OCI-LY7 (cell line): ENCODE measurements at regions not wholly inside any gene's neighbourhood (a gene's known extent, or its start where the extent isn't known, plus 50 kb on each side); places are given as distances from the start of the nearest gene placed in this dataset.

Experiments
- BruUV-seq: library from RNA; stranded (reverse); fragments of 400-500 nt; replicated peaks from 2 replicates; lab custom pipeline; 2021; lab: Mats Ljungman, UMichigan
- CTCF ChIA-PET: fragments of 300-600 bp; sonication (Branson Sonifier 250); formaldehyde crosslinking; loops from one replicate; lab custom pipeline; 2022; ENCODE audit warnings: antibody characterized with exemption; ENCODE audit not compliant: unreplicated experiment; lab: Charles Lee
- POLR2A ChIA-PET: fragments of 300-600 bp; sonication (Branson Sonifier 250); formaldehyde crosslinking; loops from one replicate; lab custom pipeline; 2022; ENCODE audit warnings: antibody characterized with exemption; lab: Charles Lee
- DNase-seq: peaks from one replicate; pipeline ENCODE4 v3.0.0-alpha.2; 2015; ENCODE audit warnings: low spot score
- H2AFZ ChIP-seq: fragments of 200-600 bp; sonication (generic), shearing (Covaris generic); 2 replicates; pipeline ENCODE4 v1.6.1; 2014; ENCODE audit warnings: mild to moderate bottlenecking, antibody characterized with exemption, low read length, moderate library complexity
- H3K27ac ChIP-seq: fragments of 200-600 bp; sonication (generic); 2 replicates; pipeline ENCODE4 v1.5.1; 2014; ENCODE audit warnings: mixed run types, low read depth, mild to moderate bottlenecking, moderate library complexity, low read length, inconsistent platforms; ENCODE audit not compliant: poor library complexity, severe bottlenecking
- H3K36me3 ChIP-seq: fragments of 200-600 bp; sonication (generic); 2 replicates; pipeline ENCODE4 v1.6.1; 2014; ENCODE audit warnings: mild to moderate bottlenecking, antibody characterized with exemption, low read length, moderate library complexity, mixed read lengths; ENCODE audit not compliant: insufficient read depth
- H3K4me1 ChIP-seq: fragments of 200-600 bp; sonication (generic); 2 replicates; pipeline ENCODE4 v1.5.1; 2014; ENCODE audit warnings: mild to moderate bottlenecking, low read length; ENCODE audit not compliant: insufficient read depth, poor library complexity, severe bottlenecking
- H3K4me2 ChIP-seq: fragments of 200-600 bp; sonication (generic); 2 replicates; pipeline ENCODE4 v1.6.1; 2014; ENCODE audit warnings: mild to moderate bottlenecking, low read length
- H3K4me3 ChIP-seq: fragments of 200-600 bp; sonication (generic); 2 replicates; pipeline ENCODE4 v1.5.1; 2014; ENCODE audit warnings: mild to moderate bottlenecking, low read depth, low read length; ENCODE audit not compliant: poor library complexity, severe bottlenecking
- H3K79me2 ChIP-seq: fragments of 200-600 bp; sonication (generic); 2 replicates; pipeline ENCODE4 v1.6.1; 2016; ENCODE audit warnings: low read depth, mild to moderate bottlenecking, low read length, moderate library complexity, mixed read lengths; ENCODE audit not compliant: insufficient read depth
- H3K9me2 ChIP-seq: fragments of 200-600 bp; sonication (generic); 2 replicates; pipeline ENCODE4 v1.6.1; 2016; ENCODE audit warnings: mild to moderate bottlenecking, low read length, mixed read lengths; ENCODE audit not compliant: insufficient read depth
- H3K9me3 ChIP-seq: fragments of 200-600 bp; sonication (generic); 2 replicates; pipeline ENCODE4 v1.6.1; 2014; ENCODE audit warnings: mild to moderate bottlenecking, mixed run types, low read length, mixed read lengths
- H4K20me1 ChIP-seq: fragments of 200-600 bp; sonication (generic); 2 replicates; pipeline ENCODE4 v1.6.1; 2014; ENCODE audit warnings: mild to moderate bottlenecking, antibody characterized with exemption, low read length, moderate library complexity, mixed read lengths; ENCODE audit not compliant: insufficient read depth
- CTCF ChIP-seq: fragments of 200-600 bp; sonication (generic); conservative IDR thresholded peaks from 2 replicates; pipeline ENCODE4 v1.5.1; 2014; ENCODE audit warnings: mild to moderate bottlenecking, antibody characterized with exemption, low read length, moderate library complexity, mixed read lengths
- EZH2phosphoT487 ChIP-seq: fragments of 200-600 bp; sonication (generic); IDR thresholded peaks from 2 replicates; pipeline ENCODE4 v1.6.1; 2018; ENCODE audit warnings: low read depth, borderline replicate concordance, mild to moderate bottlenecking, mixed run types, antibody characterized with exemption, low read length, moderate library complexity, mixed read lengths
- intact Hi-C: fragments of 100-400 bp; cut with micrococcal nuclease; formaldehyde crosslinking; loops from one replicate; pipeline ENCODE4 v1.10.0; 2022; ENCODE audit not compliant: unreplicated experiment

- intact Hi-C loops, result loop anchor here (1.0 to 2.0 kb wide), 5 partner anchors 31 to 645 kb away; no protein-coding TSS in a partner anchor
- Histone ChIP-seq H3K4me1 (peaks cover 98% of the 10 kb centered on the region), H4K20me1 (no peaks in the 10 kb centered on the region), H3K27ac (peak overlapping the region; percentile 98), H2AFZ (no peak overlapping the region), H3K79me2 (peaks cover 45% of the 10 kb centered on the region), H3K9me3 (no peaks in the 10 kb centered on the region), H3K4me2 (peak overlapping the region; percentile 72), H3K9me2 (no peaks in the 10 kb centered on the region), H3K4me3 (peak overlapping the region; percentile 70), H3K36me3 (peaks cover 22% of the 10 kb centered on the region)
- ChIA-PET CTCF (no interaction called here), POLR2A (interaction anchor here (0.5 to 11.3 kb wide), 15 partner anchors 11 to 647 kb away, joined by 3 to 285 read pairs (median 4); no protein-coding TSS in a partner anchor)
- peak; percentile 39 for DNase-seq
- TF ChIP-seq CTCF, result no peak
- TF ChIP-seq EZH2phosphoT487, result no peak
- BruUV-seq, result no TSS peak
These were observed 524.0 kb downstream of the CMPK2 start for GRCh38 chr2:6341588-6342129.

- ChIA-PET CTCF (no interaction called here), POLR2A (interaction anchor here (0.5 to 11.3 kb wide), 20 partner anchors 10 to 647 kb away, joined by 3 to 285 read pairs (median 4); no protein-coding TSS in a partner anchor)
- no peak for TF ChIP-seq CTCF
- Histone ChIP-seq H4K20me1 (no peaks in the 10 kb centered on the region), H2AFZ (no peak overlapping the region), H3K27ac (peak overlapping the region; percentile 98), H3K4me2 (peak overlapping the region; percentile 72), H3K4me3 (peak overlapping the region; percentile 70), H3K79me2 (peaks cover 45% of the 10 kb centered on the region), H3K9me3 (no peaks in the 10 kb centered on the region), H3K9me2 (no peaks in the 10 kb centered on the region), H3K4me1 (peaks cover 98% of the 10 kb centered on the region), H3K36me3 (peaks cover 15% of the 10 kb centered on the region)
- intact Hi-C loops, result loop anchor here (1.0 to 2.0 kb wide), 5 partner anchors 32 to 646 kb away; no protein-coding TSS in a partner anchor
- peak; percentile 94 for DNase-seq
- TSS peak; percentile 76 for BruUV-seq
These were observed 523.3 kb downstream of the CMPK2 start for GRCh38 chr2:6342273-6342920.
